GM12874 (cell line): ENCODE measurements at regions not wholly inside any gene's neighbourhood (a gene's known extent, or its start where the extent isn't known, plus 50 kb on each side); places are given as distances from the start of the nearest gene placed in this dataset.

Experiments used
- CTCF ChIP-seq: IDR thresholded peaks from 2 replicates; pipeline ENCODE4 v1.5.1; 2011; ENCODE audit warnings: low read depth, mild to moderate bottlenecking, control low read depth, low read length, moderate library complexity; ENCODE audit not compliant: insufficient read depth

DNA sequence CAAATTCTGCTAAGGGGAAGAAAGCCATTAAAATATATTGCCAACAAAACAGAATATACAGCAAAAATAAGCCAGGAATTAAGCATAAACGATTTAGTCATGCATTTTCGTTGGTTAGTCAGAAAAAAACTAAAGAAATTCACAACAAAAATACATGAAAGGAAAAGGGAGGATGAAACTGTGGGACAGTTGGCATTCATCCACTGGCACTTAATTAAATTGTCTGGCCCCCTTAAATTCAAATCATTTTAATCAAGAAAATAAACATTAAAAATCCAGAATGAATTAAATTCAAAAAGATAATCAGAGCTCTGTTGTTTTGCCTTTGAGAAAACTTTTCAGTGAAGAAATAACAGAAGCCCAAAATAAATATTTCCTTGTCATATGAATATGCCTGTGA is 264.6 kb upstream of the TMTC1 start:
- no peak for TF ChIP-seq CTCF

DNA sequence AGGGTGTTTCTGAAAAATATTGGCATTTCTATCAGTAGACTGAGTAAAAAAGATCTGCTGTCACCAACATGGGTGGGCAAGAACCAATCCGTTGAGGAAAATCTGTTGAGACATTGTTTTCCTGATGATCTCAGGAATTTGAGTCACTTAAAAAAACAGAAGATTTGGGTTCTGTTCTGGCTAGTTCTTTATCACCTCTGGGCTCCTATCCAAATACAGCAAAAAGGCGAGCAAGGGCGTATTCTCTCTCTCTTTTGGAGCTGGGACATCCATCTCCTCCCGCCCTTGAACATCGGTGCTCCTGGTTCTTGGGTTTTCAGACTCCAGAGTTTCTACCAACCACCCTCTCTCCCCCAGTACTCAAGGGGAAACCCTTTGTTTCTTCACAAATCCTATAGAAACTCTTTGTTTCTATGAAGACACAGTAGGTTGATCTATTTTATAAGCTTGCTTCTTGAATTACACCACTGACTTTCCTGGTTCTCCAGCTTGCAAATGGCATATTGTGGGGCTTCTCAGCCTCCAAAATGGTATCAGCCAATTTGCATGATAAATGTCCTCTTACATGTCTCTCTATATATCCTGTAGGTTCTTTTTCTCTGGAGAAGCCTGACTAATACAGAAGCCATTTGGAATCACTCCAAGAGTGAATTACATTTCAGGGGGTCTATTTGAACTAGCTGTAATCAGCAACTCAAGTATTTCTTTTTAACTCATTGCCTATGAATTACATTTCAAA is 263.9 kb upstream of the TMTC1 start:
- TF ChIP-seq CTCF: no peak

GRCh38 chr12:30046376-30046775 is 262.6 kb upstream of the TMTC1 start:
- TF ChIP-seq CTCF: no peak

- TF ChIP-seq CTCF: no peak
Measured at GRCh38 chr12:30045171-30045570, 261.4 kb upstream of the TMTC1 start.

DNA sequence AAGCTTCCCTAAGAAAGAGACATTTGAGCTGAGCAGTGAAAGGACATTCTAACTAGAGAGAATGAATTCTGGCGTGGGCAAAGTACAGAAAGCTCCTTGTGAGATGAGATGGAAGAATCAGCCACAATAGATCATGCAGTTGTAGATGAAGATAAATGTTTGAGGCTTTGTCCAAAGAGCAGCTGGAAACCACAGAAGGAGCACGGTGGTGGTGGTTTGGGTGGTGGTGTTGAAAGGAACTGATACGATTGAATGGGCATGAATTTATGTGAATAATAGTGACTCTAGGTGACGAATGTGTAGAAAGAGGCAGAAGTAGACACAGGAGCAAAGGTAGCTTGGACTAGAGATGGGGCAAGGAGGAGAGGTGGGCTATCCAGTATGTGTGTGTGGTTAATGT is 260.5 kb upstream of the TMTC1 start:
- no peak for TF ChIP-seq CTCF

GRCh38 chr12:30043151-30043847 is 259.6 kb upstream of the TMTC1 start:
- no peak for TF ChIP-seq CTCF

DNA sequence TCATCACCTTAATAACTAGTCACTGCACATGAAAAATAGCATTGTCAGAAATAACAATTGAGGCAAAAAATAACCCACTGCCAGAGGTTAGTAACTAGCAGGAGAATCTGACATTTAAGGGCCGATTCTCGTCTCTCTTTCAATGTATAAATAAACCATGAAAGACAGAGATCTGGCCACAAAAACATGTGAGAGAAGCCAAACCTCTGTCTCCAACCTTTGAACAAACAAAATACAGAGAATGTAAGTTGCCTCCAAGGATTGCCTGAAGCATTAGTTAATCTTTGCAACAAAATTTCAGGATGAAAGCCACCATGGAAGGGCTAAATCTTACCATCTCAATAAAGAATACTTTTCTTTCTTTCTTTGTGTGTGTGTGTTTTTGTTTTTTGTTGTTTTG is 257.4 kb upstream of the TMTC1 start:
- no peak for TF ChIP-seq CTCF
